ENCODE measurements at regions not wholly inside any gene's neighbourhood (a gene's known extent, or its start where the extent isn't known, plus 50 kb on each side); places are given as distances from the start of the nearest gene placed in this dataset.
A peak's percentile ranks its signal among the peaks of the same experiment; 100 is the strongest.
"Not testable (repeated sequence)": the region's sequence is repeated elsewhere in the genome, so short reads cannot be mapped to it uniquely, and the experiment has no call there.

DNA sequence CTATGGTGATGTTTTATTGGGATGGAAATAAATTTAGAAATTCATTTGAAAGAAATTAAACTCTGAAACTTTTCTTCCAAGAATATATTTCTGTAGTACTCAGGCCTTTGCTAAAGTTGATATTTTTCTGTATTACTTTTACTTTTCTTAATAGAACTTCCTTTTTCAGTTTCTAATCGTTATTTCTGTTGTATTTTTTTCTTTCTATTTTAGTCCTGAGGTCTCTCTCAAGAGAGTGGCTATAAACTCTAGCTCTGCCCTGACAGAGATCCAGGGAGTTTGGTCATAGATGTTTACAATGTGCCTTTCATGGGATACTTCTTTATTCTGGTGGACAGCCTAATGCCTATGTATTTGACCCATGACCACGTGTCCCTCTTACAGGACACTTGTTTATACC is 51.0 kb downstream of the OR2B6 start:
- no peaks in the 10 kb centered on the region for H3K27me3 ChIP-seq (ENCODE audit: control insufficient read depth in 2 of 2, insufficient read depth in 2 of 2, low read length in 2 of 2)
- H3K4me3 ChIP-seq (ENCODE audit: low read length): no peak overlapping the region
- H3K27ac Mint-ChIP-seq: no peak overlapping the region
- no peaks in the 10 kb centered on the region for H3K36me3 ChIP-seq (ENCODE audit: control insufficient read depth in 2 of 3, insufficient read depth in 3 of 3, low read length in 3 of 3)
- no peak for ATAC-seq
- peaks cover 0 to 7% (median 0%) of the 10 kb centered on the region in 11 donors for H3K9me3 Mint-ChIP-seq
- H3K36me3 Mint-ChIP-seq: peaks cover 0 to 5% (median 0%) of the 10 kb centered on the region in 5 donors
- no peak for DNase-seq
- peaks cover 0 to 5% of the 10 kb centered on the region in 2 donors for H3K4me1 ChIP-seq (ENCODE audit: control insufficient read depth in 2 of 2, insufficient read depth in 2 of 2, low read length in 2 of 2)
- H3K4me1 Mint-ChIP-seq: peaks cover 0 to 18% (median 13%) of the 10 kb centered on the region in 7 donors
- H3K4me3 Mint-ChIP-seq: no peak overlapping the region
- peaks cover 6 to 42% (median 26%) of the 10 kb centered on the region in 5 donors for H3K27me3 Mint-ChIP-seq
- intact Hi-C loops (cut with micrococcal nuclease): no loop called here
- ChIA-PET CTCF (no interaction called here), POLR2A (no interaction called here)
- no peak overlapping the region for H3K27ac ChIP-seq (ENCODE audit: low read depth, low read length)
- no peaks in the 10 kb centered on the region for H3K9me3 ChIP-seq (ENCODE audit: control insufficient read depth in 2 of 3, low read length in 3 of 3)

DNA sequence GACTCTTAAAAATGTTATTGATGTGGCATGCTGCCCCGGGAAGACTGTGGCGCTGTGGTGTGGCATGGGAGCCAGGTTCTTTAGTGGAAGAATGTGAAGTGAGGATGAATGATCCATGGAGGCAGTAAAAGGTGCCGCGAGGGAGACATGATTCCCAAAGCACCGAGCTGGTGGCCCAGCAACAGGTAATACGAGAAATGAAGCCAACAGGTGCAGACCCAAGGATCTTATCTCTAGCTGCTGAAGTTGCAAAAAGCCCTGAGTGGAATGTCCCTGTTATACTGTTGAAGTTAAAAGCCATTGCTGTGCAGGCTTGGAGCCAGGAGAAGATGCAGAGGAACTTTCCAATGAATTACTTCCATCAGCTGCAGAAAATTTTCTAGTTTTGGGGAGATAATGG is 53.5 kb downstream of the OR2B6 start:
- Histone ChIP-seq H3K4me3 (ENCODE audit: low read length) (no peak overlapping the region), H3K27ac (ENCODE audit: low read depth, low read length) (no peak overlapping the region), H3K4me1 (ENCODE audit: control insufficient read depth in 2 of 2, insufficient read depth in 2 of 2, low read length in 2 of 2) (peaks cover 0 to 5% of the 10 kb centered on the region in 2 donors), H3K27me3 (ENCODE audit: control insufficient read depth in 2 of 2, insufficient read depth in 2 of 2, low read length in 2 of 2) (no peaks in the 10 kb centered on the region), H3K9me3 (ENCODE audit: control insufficient read depth in 2 of 3, low read length in 3 of 3) (no peaks in the 10 kb centered on the region), H3K36me3 (ENCODE audit: control insufficient read depth in 2 of 3, insufficient read depth in 3 of 3, low read length in 3 of 3) (no peaks in the 10 kb centered on the region)
- ATAC-seq (no peak), DNase-seq (no peak)
- ChIA-PET CTCF (no interaction called here), POLR2A (no interaction called here)
- intact Hi-C loops (cut with micrococcal nuclease): no loop called here
- H3K4me1 Mint-ChIP-seq: peaks cover 0 to 18% (median 13%) of the 10 kb centered on the region in 7 donors
- H3K27me3 Mint-ChIP-seq: peaks cover 13 to 41% (median 28%) of the 10 kb centered on the region in 5 donors
- peaks cover 0 to 9% (median 0%) of the 10 kb centered on the region in 11 donors for H3K9me3 Mint-ChIP-seq
- H3K4me3 Mint-ChIP-seq: no peak overlapping the region
- H3K36me3 Mint-ChIP-seq: peaks cover 0 to 5% (median 0%) of the 10 kb centered on the region in 5 donors
- H3K27ac Mint-ChIP-seq: no peak overlapping the region

DNA sequence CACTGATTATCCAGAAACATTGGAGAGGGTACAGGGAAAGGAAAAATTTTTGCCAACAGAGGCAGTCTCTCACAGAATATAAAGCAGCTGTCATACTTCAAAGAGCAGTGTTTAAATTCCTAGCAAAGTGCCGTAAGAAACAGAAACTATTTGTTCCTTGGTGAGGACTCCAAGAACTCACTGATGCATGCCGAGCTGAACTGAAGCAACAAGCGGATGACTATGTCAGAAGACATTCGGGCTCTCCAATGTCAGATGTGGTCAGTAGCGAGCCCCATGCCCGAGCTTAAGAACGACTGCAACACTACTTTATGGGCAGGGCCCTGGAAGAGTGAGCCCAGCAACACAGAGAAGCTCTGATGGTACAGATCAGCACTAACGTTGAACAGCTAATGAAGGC is 54.7 kb downstream of the OR2B6 start:
- H3K4me3 Mint-ChIP-seq: peak overlapping the region in 2 of 10 donors; percentile 1 to 27
- Histone ChIP-seq H3K9me3 (ENCODE audit: control insufficient read depth in 2 of 3, low read length in 3 of 3) (no peaks in the 10 kb centered on the region), H3K4me3 (ENCODE audit: low read length) (no peak overlapping the region), H3K4me1 (ENCODE audit: control insufficient read depth in 2 of 2, insufficient read depth in 2 of 2, low read length in 2 of 2) (peaks cover 0 to 5% of the 10 kb centered on the region in 2 donors), H3K27me3 (ENCODE audit: control insufficient read depth in 2 of 2, insufficient read depth in 2 of 2, low read length in 2 of 2) (no peaks in the 10 kb centered on the region), H3K27ac (ENCODE audit: low read depth, low read length) (no peak overlapping the region), H3K36me3 (ENCODE audit: control insufficient read depth in 2 of 3, insufficient read depth in 3 of 3, low read length in 3 of 3) (no peaks in the 10 kb centered on the region)
- ChIA-PET CTCF (interaction anchor here (0.6 kb wide), 2 partner anchors 24 to 776 kb away, joined by 3 read pairs; no protein-coding TSS in a partner anchor), POLR2A (no interaction called here)
- DNase-seq (no peak), ATAC-seq (no peak)
- peaks cover 13 to 47% (median 29%) of the 10 kb centered on the region in 5 donors for H3K27me3 Mint-ChIP-seq
- peaks cover 0 to 9% (median 0%) of the 10 kb centered on the region in 11 donors for H3K9me3 Mint-ChIP-seq
- H3K27ac Mint-ChIP-seq: peak overlapping the region in 1 of 9 donors; percentile 14
- intact Hi-C loops (cut with micrococcal nuclease): no loop called here
- H3K4me1 Mint-ChIP-seq: peaks cover 0 to 18% (median 13%) of the 10 kb centered on the region in 7 donors
- peaks cover 0 to 5% (median 0%) of the 10 kb centered on the region in 5 donors for H3K36me3 Mint-ChIP-seq

DNA sequence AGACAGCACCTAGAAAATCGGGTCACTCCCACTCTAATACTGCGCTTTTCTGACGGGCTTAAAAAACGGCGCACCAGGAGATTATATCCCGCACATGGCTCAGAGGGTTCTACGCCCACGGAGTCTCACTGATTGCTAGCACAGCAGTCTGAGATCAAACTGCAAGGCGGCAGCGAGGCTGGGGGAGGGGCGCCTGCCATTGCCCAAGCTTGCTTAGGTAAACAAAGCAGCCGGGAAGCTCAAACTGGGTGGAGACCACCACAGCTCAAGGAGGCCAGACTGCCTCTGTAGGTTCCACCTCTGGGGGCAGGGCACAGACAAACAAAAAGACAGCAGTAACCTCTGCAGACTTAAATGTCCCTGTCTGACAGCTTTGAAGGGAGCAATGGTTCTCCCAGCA is 59.4 kb upstream of the ZNF165 start:
- intact Hi-C loops (cut with micrococcal nuclease); CTCF ChIA-PET; H3K4me1 ChIP-seq (ENCODE audit: control insufficient read depth in 2 of 2, insufficient read depth in 2 of 2, low read length in 2 of 2); H3K27ac Mint-ChIP-seq; DNase-seq; ATAC-seq; H3K36me3 Mint-ChIP-seq; H3K4me1 Mint-ChIP-seq; H3K27me3 ChIP-seq (ENCODE audit: control insufficient read depth in 2 of 2, insufficient read depth in 2 of 2, low read length in 2 of 2); H3K9me3 ChIP-seq (ENCODE audit: control insufficient read depth in 2 of 3, low read length in 3 of 3); H3K36me3 ChIP-seq (ENCODE audit: control insufficient read depth in 2 of 3, insufficient read depth in 3 of 3, low read length in 3 of 3); H3K27ac ChIP-seq (ENCODE audit: low read depth, low read length); H3K4me3 Mint-ChIP-seq; H3K4me3 ChIP-seq (ENCODE audit: low read length); POLR2A ChIA-PET: not testable (repeated sequence)
- Mint-ChIP-seq H3K27me3 (peaks cover 15 to 51% (median 40%) of the 10 kb centered on the region in 5 donors), H3K9me3 (peaks cover 0 to 23% (median 7%) of the 10 kb centered on the region in 11 donors)

DNA sequence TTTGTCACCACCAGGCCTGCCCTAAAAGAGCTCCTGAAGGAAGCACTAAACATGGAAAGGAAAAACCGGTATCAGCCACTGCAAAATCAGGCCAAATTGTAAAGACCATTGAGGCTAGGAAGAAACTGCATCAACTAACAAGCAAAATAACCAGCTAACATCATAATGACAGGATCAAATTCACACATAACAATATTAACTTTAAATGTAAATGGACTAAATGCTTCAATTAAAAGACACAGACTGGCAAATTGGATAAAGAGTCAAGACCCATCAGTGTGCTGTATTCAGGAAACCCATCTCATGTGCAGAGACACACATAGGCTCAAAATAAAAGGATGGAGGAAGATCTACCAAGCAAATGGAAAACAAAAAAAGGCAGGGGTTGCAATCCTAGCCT is 57.7 kb upstream of the ZNF165 start:
- H3K27me3 Mint-ChIP-seq: peaks cover 12 to 43% (median 28%) of the 10 kb centered on the region in 5 donors
- H3K27ac Mint-ChIP-seq; H3K4me1 Mint-ChIP-seq; POLR2A ChIA-PET; H3K27me3 ChIP-seq (ENCODE audit: control insufficient read depth in 2 of 2, insufficient read depth in 2 of 2, low read length in 2 of 2); H3K36me3 ChIP-seq (ENCODE audit: control insufficient read depth in 2 of 3, insufficient read depth in 3 of 3, low read length in 3 of 3); H3K27ac ChIP-seq (ENCODE audit: low read depth, low read length); CTCF ChIA-PET; H3K4me3 ChIP-seq (ENCODE audit: low read length); H3K36me3 Mint-ChIP-seq; H3K4me3 Mint-ChIP-seq; ATAC-seq; intact Hi-C loops (cut with micrococcal nuclease); DNase-seq; H3K9me3 ChIP-seq (ENCODE audit: control insufficient read depth in 2 of 3, low read length in 3 of 3); H3K4me1 ChIP-seq (ENCODE audit: control insufficient read depth in 2 of 2, insufficient read depth in 2 of 2, low read length in 2 of 2): not testable (repeated sequence)
- H3K9me3 Mint-ChIP-seq: peaks cover 0 to 23% (median 7%) of the 10 kb centered on the region in 11 donors
